GM19043 (cell line): ENCODE measurements at regions not wholly inside any gene's neighbourhood (a gene's known extent, or its start where the extent isn't known, plus 50 kb on each side); places are given as distances from the start of the nearest gene placed in this dataset.

Source experiments
- ATAC-seq: cut with Tn5 transposase; IDR thresholded peaks from one replicate; pipeline ENCODE4 v1.9.1; 2021; ENCODE audit warnings: low read depth; ENCODE audit not compliant: unreplicated experiment

DNA sequence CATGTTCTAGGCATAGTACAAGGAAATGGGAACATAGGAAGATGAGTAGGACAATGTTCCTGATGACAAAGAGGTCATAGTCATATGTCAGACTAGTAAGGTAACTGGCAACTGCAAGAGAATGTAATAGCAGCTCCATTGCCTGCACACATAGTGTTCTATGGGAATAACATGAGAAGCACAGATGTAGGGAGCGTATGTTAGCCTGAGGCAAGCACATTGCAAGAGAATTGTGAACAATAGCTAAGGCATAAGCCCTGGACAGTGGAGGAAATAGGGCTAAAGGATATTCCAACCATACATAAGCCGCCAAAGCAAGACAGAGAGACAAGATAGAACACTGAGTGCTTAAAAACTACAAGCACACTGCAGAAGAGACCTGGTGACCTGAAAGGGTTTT is 1017.0 kb upstream of the TENM4 start:
- no peak for ATAC-seq

DNA sequence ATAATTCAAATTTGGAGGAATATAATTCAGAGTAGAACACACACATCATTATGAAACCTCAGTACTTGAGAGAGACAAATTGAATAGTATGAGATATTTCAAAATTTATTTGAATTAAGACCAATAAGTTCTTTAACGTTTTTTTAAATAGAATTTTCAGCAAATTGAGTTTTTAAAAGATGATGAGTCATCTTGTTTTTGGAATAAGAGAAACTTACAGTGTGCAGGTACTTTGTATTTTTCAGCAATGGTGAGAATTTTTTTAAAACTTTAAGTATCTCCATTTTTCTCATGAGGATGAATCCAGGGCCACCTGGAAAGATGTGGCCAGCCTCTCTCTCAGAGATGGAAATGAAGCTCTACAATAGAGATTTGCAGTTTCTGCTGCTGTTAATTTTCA is 1015.0 kb upstream of the TENM4 start:
- no peak for ATAC-seq

DNA sequence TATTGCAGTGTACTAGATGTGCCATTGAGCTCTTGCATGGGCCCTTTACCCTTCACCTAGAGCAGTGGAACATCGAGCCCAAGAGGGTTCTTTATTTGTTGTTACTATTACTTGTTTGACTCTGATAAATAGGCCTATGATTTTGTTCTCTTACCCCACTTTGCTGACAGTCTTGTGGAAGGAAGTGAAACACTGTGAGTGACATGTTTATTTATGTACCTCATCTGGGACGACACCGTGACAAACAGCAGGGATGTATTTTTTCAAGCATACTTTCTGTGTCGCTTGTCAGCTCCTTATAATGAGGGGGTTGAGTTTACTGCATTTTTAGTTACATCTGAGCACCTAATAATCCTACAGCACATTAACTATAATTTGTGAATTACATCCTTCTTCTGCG is 1010.3 kb upstream of the TENM4 start:
- ATAC-seq = no peak

DNA sequence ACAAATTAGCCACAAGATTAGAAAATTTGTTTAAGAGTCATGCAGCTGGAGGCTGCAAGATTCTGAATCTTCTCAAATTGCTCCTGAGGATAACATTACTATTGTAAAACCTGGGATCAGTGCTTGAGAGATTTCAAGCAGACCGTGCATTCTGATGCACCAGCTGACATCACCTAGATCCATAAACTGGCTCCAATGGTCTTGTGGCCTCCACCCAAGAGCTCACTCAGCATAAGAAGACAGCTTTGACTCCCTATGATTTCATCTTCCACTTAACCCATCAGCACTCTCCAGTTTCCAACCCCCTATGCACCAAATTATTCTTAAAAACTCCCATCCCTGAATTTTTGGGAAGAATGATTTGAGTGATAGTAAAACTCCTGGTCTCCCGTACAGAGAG is 1007.9 kb upstream of the TENM4 start:
- no peak for ATAC-seq

DNA sequence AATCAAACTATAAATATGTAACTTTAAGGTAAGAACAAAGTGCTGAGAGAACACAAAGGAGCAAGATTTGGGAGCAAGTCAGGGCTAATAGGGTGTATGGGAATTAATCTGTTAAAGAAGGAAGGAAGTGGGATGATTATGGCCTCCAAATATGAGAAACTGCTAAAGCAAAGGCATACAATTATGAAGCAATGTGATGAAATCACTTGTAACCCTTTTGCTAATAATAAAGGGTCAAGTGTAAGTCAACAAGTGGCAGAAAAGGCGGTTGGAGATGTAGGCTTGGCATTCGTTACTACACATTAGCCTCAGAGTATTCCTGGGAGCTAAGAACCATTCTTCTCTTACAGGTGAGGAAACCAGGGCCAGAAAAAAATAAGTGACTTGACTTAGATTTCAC is 1002.3 kb upstream of the TENM4 start:
- ATAC-seq = no peak

DNA sequence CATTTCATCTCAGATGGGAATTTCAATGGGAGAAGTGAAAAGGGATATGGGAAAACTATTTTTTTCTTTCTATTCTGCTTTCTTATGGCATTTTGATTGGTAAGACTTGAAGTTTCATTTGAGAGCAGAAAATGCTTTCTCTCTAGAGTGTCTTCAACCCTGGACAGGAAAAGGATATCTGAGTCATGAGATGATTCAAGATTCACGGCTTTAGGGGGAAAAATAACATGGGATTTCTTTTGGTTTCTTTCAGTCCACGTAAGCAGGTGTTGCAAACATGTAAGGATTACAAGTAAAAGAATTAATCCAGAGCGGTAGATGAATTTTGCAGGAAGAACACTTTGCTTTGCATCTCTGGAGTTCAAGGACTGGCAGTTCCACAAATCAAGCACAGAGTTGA is 1001.0 kb upstream of the TENM4 start:
- ATAC-seq = no peak

DNA sequence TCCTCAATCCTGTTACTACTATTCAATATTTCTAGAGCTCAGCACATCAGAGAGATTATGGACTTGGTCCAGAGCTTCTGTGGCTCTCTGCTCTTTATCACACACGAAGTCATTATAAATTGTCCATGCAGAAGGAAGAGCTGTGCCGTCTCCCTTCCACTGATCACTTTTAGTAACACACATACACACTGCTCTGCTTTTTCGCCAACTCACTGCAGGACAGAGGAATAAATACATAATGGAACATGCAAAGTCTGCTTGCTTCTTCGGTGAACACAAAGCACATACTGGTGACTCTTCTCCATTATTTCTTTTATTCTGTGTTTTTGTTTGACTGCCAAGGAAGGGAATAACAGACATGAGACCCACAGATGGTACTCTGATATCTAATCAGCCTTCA is 1000.0 kb upstream of the TENM4 start:
- ATAC-seq = no peak

DNA sequence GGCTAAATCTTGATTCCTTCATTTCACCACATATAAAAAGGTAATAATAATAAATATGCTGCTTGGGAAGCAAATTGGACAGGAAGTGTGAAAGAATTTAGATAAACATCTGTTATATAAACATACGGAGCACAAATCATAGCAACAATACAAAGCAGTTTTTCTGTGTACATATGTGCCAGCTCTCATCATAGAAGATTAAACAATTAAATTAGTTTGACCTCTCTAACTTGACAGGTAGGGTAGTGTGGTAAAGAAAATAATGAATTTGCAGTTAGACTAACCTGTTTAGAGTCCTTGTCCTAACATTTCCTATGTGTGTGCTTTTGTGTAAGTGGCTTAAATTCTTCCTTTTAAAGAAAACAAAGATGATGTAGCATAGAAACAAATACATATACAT is 995.7 kb upstream of the TENM4 start:
- no peak for ATAC-seq

DNA sequence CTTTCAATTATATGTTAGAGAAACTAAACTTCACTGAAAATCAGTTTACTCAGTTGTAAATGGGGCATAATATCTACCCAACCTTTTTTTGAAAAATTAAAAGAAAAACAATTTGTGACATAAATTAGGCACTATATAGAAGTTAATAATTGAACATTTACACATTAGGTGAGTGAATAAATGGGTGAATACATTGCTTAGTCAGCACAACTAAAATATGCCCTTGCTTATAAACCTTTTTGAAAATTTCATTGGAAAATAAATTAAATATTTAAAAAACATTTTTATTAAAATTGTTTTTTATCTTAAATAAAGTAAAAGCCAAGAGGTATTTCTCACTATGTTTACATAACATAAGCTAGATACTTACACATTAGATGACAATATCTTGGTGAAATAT is 994.5 kb upstream of the TENM4 start:
- no peak for ATAC-seq

DNA sequence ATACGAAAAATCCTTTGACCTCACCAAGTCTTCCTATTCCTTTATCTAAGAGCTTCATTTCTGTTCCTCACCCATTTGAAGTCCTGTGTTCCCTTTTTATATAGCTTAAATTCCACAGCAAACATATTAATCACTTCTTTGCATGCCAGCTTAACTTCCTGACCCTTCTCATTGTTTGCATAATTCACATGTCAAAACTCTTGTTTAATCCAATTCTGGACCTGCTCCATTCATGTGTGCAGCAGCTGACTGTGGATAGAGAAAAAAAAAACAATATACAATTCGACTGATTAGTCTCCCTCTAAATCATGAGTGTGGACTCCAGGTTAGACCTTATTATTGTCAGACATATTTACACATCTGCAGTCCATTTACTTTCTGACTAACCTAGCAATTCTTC is 991.2 kb upstream of the TENM4 start:
- ATAC-seq = no peak

DNA sequence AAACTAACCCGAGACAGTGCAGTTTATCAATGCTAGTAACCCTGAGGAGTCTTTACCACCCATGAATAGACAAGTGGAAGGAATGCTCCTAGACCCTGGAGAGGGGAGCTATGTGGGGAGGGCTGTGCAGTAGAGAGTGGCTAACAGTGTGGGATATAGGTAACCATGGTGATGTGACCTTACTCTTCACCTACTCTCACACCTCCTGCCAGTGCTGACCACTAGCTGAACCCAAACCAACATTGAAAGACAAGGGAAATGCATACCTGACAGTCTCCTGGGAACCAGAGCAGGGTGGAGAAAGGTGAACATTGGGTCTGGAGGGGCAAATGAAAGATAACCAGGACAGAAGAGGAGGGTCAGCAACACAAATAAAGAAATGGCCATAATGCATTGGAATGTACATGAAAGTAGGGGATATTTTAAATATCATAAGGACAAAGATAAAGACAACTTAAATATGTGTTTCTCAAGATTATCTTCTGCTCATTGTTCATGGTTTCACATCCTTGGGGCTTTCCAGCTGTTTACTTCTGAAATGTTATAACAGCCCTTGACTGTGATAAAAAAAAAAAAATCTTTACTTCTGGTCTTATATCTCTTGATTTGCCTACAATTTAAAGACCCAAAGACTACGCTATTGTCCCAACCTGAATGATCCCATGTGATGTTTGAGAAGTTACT is 983.3 kb upstream of the TENM4 start:
- no peak for ATAC-seq

DNA sequence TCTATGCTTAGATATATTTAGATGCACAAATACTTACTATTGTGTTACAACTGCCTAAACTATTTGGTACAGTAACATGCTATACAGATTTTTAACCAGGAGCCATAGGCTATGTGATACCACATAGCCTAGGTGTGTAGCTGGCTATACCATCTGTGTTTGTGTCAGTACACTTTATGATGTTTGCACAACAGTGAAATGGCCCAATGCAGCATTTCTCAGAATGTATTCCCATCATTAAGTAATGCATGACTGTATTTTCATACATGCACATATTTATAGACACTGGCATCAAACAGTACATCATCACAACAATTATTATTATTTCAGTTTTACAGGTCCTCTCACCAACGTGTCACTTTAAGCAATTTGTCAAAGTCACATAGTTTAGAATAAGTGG is 979.5 kb upstream of the TENM4 start:
- ATAC-seq = no peak

DNA sequence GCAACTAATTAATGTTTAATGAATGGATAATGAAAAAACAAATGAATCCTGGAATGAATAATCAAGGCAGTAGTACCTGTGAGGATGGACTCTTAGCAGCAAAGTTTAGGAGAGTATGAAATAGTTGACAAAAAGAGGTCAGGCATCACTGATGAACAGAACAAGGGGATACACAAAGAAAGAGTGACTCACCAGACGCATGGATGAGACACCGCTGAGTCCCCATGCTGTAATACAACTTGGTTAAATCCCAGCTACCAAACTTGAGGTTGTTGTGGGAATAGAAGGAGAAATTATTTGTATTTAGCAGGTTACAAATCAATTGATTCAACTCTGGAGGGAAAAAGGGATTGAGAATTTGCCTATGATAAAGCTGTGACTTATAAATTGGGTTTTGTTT is 976.9 kb upstream of the TENM4 start:
- no peak for ATAC-seq

DNA sequence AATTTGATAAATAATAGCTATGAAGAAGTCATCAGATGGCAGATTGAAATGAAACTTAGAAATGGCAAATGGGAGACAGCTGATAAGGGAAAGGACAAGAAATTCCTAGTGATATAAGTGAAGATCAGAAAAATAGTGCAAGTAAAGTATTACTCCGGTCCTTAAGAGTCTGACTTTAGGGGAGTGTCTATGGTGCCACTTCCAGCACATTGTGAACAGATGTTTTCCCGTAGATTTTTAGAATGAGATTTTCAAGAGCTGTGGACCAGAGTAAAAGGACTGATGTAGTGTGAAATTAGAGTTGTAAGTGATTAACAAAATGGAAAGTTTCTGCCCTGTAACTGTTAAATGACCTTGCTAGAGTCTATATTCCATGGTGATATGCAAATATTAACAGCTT is 974.8 kb upstream of the TENM4 start:
- no peak for ATAC-seq

DNA sequence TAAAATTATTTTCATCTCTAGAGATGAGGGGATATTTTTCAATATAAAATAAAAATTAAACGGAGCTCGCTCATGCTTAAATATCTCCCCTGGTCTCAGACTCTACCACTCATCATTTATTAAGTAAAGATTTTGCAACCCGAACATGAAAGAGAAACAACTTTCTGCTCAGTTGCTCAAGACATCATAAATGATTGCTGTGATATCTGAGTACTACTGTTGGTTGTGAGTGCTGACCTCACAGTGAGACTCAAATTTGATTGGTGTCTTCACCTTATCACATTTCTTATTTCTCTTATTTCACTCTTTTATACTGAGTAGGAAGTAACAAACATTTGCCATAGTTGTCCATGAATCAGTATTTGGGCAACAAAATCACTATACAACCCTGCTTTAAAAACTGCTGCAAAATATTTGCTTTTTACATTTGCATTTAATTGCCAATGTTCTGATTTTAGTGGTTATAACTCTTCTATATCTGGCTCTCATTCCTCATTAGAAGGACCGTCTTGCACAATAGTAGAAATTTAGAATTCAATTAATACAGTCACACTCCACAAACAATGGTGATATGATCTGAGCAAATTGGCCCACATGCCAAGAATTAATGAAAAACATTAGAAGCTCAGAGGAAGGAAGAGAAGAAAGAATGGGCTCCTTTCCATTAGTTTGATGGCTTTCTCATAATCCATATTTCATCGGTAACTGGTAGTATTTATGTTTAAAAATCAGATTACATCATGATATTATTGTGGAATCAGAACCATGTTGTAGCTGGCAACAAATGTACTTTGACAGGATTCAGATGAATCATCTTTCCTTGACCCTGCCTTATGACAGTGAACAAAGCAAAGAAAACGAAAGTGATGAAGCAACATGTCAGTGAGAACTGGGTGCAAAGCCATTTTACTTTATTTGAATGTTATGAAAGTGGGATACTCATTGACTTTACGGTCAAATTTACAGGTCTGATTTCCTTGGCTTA is 973.6 kb upstream of the TENM4 start:
- ATAC-seq = no peak

DNA sequence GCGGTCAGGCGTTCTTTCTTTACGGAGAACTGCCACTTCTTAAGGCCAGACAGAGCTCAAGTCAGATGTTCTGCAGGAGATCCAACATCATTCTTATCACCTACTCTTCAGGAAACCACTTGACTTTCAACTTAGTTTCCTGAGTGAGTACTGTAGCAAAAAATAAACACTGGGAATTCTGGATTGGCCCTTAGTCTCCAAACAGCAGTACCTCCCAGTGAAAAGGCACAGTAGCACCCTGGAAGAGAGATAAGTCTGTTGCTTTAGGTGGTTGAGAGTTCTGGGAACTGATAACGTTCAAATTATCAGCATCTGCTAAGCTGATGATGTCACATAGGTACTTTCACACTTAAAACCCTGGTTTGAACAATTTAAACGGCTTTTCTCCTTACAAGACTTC is 971.8 kb upstream of the TENM4 start:
- ATAC-seq = no peak

DNA sequence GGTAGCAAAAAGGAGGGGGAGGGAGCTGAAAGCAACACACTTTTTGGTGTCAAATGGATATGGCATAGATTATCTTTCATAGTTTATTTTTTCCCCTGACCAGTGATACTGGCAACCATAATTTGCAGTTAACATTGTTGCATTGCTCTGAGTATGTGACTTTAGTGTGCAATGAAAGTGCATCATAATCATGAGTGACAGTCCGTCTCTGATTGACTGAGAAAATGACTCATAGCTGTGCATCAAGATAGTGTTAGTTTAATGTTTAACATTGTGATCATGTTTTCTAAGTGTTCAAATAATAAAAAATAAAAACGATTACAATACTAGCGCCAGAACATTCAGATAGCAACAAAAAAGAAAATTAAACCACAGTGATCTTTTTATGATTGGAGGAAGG is 952.4 kb upstream of the TENM4 start:
- no peak for ATAC-seq

DNA sequence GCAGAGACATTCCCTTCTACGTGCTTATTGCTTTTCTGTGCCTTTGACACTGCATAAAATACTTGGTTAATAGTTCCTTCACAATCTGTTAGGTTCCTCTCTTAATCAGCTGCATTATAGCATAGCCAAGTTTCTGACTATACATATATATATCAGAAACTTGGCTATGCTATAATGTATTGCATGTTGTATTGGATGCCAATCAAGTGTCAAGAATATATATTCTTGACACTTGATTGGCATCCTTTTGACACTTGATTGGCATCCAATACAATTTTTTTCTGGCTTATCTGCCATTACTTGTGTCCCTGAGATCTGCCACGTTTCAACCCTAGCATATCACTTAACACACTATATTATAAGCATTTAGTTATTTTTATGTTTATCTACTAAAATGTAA is 949.7 kb upstream of the TENM4 start:
- no peak for ATAC-seq

DNA sequence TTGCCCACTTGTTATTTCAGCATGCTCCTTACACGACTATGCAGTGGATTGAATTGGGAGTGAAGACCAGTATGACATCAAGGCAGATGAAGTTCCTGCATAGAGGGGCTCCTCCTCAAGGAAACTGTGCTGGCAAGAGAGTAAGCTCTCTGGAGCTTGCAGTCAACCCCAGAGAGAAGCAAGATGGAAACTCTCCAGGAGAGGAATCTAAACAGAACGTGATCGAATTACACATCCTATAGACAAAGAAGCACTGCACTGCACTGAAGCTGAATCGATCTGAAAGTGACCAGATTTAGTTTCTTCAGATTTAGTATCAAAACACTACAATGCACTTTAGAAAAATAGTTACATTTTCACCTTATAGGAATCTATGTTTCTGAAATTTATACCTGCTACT is 947.7 kb upstream of the TENM4 start:
- ATAC-seq = no peak

DNA sequence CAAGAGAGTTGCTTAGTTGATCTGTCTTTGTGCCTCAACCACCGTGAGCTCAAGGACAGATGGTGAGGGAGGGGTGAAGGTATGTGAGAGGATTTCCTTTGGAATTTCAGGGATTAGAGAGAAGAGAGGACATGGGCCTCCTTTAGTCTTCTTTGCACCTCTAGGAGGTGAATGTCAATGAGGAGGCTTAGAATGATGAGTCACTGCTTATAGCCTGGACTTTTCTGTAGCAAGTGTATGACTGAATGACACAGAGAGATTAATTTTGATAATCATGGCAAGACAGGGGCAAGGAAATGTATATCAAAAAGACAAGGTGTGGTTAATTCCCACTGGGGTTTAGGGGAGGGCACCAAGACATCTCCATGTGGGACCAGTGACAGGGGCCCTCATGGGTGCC is 947.3 kb upstream of the TENM4 start:
- no peak for ATAC-seq

DNA sequence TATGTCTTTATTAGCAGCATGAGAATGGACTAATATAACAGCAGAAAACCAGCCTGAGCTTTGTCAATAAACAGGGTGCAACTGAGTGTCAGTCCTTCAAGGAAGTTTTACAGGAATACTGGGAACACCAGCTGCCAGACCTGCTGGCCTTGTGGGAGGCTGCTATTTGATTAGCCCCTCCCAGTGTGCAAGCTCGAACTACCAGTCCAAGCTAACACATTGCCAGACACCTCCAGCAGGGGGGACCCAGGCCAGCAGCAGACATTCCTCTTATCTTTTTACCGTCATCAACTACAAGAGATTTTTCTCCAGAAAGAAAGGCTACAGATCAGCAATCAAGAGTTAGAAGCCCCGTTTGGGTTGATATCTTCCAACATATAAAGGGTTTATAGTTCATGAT is 942.8 kb upstream of the TENM4 start:
- ATAC-seq = no peak

DNA sequence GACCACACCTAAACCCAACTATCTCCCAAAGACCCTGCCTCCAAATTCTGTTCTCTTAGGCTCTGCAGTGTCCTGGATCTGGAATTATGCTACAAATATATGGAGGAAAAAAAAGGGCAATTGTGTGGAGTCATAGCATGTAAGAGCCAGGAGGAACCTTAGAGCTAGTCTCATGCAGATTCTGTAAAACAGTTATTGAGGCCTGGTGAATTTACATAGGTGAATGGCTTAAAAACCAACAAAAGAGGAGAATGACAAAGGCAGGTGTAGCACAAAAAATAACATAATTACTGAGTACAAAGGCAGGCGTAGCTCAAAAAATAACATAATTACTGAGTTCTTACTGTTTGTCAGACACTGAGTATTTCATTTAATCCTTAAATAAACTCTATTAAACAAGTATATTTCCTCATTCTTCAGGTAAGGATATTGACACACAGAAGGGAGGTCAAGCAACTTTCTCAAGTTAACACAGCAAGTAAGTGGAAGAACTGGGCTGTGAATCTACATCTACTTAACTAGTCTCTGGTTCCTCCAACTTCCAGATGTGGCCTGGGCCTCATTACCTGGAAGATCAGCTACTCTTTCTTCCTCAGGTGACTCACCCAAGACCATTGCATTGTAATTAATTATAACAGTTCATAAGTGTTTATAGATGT is 938.9 kb upstream of the TENM4 start:
- ATAC-seq = no peak
